NCI-H748 (cell line): ENCODE measurements at regions not wholly inside any gene's neighbourhood (a gene's known extent, or its start where the extent isn't known, plus 50 kb on each side); places are given as distances from the start of the nearest gene placed in this dataset.
A peak's percentile ranks its signal among the peaks of the same experiment; 100 is the strongest.

ENCODE experiments used
- DNase-seq: peaks from one replicate; lab custom pipeline; 2025; ENCODE audit not compliant: unreplicated experiment; lab: John Stamatoyannopoulos, UW

DNA sequence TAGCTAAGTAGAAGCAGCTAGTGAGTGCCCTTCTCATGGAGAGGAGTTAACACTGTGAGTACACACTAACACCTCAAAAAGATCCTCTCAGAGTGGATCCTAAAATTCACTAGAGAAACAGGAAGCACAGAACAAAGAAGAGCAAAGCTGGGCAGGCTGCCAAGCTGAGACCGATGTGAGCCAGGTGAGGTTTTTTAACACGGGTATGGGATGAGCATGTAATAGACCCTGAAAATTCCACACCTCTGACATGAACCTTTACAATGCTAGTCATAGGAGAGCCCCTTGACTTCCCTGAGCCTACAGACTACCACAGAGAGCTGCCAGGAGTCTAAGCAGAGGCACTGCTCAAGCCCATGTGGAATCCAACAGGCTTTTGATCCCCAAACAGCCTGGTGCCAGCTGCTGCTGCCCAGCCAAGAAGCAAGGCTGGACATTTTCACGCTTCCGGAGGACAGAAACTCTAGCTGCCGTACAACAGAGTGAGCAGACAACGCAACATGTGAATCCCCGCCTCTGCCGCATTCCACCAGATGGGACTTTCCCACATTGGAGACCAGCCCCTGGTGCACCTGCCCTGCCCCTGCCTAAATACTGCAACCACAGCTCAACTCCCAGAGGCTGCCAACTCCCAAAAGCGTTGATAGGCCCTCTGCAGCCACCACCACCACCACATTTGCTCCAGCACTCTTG is 280.8 kb downstream of the CDH10 start:
- DNase-seq, result peak; percentile 98

DNA sequence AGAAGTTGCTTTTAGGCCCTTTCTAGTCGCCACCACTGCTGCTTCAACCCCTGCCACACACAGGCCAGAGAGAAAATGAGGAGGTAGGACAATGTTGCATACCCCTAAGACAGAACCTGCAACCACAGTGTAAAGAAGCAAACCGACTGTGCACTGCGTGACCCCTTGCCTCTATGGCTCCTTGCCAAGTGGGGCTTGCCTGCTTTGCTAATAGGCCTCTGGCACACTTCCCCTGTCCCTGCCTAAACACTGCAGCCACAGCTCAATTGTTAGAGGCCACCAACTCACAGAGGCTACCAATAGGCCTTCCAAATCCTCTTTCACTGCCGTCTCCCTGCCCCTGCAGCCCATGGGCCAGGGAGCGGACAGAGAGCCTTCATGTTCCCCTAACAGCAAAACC is 280.1 kb downstream of the CDH10 start:
- peak; percentile 78 for DNase-seq

DNA sequence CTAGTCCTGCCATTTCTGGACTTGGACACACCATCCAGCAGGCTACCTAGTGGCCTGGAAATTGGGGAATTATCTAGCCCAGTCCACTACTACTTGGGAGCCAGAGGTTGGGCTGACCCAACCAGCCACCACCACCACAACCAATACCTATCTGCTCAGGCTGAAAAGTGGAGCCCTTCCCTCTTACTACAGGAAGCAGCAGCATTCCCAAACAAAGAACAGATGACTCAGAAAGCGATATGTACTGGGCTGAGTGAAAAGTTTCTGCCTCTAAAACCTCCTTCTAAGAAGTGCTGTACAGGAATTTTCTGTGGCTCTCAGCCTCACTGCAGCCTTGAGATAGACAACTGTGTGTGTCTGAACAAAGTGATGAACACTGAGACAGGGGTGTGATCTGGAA is 279.4 kb downstream of the CDH10 start:
- DNase-seq, result no peak

DNA sequence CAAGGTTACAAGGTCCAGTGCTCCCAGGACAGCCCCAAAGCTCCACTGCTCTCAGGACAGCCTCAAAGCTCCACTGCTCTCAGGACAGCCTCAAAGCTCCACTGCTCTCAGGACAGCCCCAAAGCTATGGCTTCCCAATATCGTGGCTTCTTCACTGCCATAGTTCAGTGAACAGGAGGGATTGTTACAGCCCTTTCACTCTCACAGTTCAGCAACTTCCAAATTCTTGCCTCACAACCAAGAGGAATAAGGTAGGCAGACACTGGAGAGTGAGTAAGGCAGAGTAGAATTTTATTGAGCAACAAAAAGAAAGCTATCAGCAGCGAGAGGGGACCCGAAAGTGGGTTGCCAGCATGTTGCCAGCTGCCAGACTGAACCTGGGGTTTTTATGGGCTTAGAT is 277.6 kb downstream of the CDH10 start:
- no peak for DNase-seq

DNA sequence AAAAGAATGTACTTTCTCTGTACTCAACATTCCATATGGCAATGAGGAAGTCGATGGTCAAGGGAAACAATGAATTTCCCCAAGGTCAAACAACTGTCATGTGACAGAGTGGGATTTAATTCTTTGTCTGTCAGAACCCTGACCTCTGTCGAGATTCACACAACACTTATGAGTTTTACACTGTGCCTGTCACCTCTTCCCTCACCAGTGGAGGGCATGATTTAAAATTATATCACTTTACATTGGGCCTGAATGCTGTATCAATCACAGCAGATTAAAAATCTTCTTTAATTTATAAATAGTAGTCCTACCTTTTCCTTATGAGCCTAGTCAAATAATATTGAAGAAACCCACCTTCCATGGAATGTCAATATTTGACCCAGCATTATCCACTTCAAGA is 276.7 kb downstream of the CDH10 start:
- DNase-seq, result no peak

DNA sequence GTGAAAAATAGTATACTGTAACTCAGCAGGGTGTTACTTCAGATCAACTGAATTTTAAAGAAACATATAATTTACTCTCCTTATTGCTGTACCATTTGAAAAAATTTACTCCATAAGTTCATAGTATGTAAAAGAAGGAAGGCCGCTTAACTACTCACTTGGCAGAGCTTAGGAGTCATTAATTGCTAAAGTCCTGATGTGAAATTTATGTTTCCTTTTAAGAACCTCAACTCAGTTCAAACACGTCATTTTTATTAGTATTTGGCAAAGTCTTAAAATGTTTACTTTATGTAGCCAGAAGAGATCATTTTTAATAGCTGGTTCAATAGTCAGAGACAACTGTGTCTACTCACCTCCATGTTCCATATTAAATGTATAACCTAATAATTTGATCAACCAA is 268.6 kb downstream of the CDH10 start:
- DNase-seq, result no peak

DNA sequence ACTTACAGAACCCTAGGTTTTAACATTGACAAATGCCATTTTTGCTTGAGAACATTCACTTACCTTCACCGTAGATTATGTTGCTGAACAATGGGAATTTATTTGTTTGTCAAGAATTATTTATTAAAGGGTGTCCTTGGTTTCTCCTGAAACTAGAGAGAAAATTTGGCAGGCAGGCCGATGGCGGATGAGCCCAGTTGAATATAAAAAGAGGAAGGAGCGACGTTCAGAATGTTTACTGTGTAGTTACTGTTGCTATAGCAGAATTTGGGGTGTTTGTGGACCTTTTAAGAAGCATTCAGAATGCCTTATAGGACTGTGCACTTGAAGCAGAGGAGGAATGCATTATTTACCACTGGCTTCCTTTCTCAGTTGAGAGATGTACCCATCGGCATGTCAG is 268.2 kb downstream of the CDH10 start:
- DNase-seq, result no peak

DNA sequence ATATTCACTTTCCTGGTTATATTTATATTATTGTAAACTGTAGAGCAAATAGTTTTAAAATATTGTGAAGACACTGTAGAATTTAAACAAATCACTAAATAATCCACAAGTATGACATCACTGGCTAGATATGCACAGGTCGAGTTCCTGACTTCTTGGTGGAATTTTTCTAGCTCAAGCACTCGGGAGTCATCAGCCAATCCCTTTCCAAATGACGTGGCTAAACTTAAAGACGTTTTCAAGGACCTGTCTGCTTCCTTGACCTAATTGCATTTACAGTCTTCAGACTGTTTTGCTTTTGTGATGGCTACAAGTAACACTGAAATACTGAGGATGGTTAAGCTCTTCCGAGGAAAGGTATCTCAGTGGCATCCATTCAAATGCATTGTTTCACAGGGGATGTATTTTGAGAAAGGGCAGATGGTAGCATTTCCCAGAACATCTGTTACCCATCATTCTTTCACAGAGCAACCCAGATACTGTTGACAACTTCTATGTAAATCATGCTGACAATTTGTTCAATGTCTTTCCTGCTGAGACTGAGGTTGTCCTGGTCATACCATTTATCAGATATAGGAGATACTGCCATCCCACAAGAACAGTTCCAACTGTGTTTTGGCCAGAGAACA is 262.8 kb downstream of the CDH10 start:
- peak; percentile 40 for DNase-seq

DNA sequence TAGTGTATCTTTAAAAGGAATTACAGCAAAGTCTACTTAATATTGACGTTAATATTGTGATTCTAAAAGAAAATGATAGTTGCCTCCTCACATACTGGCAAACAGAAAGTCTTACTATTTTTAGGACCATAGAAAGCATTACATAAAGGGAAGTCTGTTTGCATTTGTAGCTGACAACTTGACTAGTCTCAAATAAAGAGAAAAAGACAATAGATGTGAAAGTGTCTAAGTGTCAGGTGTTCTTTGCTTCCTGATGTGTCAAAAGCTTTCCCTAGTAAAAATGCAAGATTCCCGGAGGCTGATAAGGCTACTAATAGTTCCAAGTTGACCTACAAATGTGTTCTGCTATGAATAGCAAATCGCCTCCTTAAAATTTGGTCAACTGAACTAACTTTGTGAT is 259.7 kb downstream of the CDH10 start:
- peak; percentile 28 for DNase-seq

DNA sequence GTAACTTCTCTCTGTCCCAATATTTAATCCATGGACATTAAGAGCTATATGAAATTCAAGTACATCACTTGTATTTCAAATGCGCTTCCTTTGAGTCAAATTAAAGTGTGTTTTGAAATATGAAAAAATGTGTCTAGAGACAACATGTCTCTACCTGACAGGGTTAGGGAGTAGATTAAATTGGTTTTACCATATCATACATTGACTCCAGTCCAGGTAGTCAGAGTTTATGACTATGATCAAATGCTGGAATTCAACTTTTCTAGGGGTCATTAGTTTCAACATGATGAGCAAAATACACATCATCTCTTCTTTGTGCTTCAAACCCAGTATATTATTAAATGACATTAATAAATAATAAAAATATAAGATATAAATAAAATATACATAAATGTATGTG is 259.2 kb downstream of the CDH10 start:
- no peak for DNase-seq

DNA sequence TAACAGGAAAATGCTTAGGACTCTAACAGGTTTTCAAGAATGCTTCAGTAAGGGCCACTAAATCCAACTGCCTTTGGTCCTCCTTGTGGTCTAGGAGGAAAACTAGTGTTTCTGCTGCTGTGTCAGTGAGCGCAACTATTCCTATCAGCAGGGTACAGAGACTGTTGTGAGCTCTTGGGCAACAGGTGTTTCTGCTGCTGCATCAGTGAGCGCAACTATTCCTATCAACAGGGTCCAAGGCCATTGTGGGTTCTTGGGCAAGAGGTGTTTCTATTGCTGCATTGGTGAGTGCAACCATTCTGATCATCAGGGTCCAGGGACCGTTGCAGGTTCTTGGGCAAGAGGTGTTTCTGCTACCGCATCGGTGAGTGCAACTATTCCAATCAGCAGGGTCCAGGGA is 256.3 kb downstream of the CDH10 start:
- no peak for DNase-seq

DNA sequence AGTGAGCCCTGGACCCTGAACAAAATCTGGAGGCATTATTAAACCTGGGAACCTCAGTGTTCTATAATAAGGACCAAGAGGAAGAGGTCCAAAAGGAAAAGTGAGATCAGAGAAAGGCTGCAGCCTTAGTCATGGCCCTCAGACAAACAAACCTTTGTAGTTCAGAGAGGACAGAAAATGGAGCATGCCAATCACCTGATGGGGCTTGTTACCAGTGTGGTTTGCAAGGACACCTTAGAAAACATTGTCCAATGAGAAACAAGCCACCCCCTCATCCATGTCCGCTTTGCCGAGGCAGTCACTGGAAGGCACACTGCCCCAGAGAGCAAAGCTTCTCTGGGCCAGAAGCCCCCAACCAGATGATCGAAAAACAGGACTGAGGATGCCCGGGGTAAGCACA is 254.8 kb downstream of the CDH10 start:
- no peak for DNase-seq

DNA sequence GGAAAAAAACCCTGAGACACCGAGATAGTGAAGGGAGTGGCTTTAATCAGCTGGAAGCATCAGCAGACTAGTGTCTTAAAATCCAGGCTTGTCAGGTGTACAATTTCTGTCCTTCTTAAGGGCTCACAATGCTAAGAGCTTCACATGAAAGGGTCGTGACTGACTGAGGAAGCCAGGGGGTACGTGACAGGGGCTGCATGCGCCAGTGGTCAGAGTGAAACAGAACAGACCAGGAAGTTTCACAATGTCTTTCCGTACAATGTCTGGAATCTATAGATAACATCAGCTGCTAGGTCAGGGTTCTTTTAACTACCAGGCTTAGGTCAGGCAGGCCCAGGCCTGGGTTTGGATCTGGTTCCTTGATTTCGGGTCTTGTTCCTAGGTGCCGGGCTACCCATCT is 253.0 kb downstream of the CDH10 start:
- no peak for DNase-seq

DNA sequence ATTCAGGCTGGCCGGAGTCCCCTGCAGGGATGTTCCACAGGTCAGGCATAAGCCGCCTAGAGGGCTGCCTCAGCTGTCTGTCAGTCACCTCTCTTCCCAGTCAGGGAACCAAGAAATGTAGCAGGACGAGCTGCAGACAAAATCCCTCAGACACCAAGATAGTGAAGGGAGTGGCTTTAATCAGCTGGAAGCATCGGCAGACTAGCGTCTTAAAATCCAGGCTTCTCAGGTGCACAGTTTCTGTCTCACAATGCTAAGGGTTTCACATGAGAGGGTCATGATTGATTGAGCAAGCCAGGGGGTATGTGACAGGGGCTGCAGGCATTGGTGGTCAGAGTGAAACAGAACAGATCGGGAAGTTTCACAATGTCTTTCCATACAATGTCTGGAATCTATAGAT is 247.2 kb downstream of the CDH10 start:
- no peak for DNase-seq

DNA sequence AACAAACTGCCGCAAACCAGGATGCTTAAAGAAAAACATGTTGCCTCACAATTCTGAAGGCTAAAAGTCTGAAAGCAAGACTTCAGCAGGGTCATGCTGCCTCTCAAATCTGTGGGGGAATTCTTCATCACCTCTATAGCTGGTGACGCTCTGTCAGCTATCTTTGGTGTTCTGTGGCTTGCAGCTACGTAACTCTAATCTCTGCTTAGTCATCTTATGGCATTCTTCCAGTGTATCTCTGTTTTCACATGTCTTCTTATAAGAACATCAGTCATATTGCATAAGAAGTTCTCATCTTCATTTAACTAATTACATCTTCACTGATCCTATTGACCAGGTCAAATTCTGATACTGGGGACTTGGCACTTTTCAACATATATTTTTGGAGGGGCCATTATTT is 243.0 kb downstream of the CDH10 start:
- DNase-seq, result no peak

DNA sequence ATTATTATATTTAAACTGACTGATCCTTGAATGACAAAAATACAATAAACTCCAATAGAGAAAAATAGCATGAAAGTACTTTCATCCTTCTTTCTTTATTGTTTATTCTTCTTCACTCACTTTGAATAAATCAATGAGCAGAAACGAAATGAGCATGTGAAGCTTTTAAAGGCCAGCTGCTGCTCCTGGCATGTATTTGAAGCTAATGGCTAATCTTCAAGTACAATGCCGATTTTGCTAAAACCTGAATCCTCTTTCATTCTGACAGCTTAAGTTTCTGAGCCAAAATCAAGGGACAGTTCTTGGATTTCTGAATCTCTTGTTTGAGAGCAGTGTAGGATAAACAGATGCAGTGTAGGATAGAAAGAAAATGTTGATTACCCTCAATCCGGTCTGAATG is 237.3 kb downstream of the CDH10 start:
- no peak for DNase-seq

DNA sequence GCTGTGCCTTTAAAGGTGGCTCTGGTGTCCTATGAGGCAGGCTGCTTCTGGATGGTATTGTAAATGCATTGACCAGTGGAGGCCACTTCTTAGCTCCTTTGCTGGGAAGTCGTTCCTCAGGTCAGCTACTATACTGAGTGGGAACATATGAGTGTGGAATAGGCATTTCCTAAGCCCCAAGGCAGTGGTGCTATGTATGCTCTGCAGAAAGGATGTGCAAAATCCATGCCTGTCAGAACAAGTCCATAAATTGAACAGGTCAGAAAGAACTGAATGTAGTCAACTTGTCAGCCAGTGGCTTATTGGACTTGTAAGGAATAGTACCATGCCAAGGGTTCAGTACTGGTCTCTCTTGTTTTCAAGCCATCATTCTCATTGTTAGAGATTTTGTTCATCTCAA is 216.4 kb downstream of the CDH10 start:
- no peak for DNase-seq

DNA sequence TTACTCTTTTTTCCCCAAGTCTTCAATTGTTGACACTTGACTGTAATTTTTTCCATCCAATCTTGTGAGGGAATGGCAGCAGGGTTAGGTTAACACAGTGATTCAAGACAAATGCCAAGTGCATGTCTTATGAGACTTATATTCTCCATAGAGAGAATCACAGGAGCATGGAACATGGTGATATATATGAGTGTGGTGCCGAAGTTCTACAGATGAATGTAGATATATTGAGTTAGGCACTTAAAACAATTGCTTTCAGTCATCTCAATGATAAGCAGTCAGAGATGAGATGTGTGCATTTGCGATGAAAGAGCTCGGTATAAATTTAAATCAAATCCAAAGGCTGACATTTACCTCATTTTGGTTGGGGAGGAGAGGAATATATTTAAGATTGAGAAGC is 211.2 kb downstream of the CDH10 start:
- no peak for DNase-seq
